HFF-Myc (cell line): ENCODE measurements at regions not wholly inside any gene's neighbourhood (a gene's known extent, or its start where the extent isn't known, plus 50 kb on each side); places are given as distances from the start of the nearest gene placed in this dataset.

ENCODE experiments used
- DNase-seq: peaks from one replicate; pipeline ENCODE4 v3.0.0-alpha.2; 2011; ENCODE audit warnings: low read depth; ENCODE audit errors: extremely low read depth
- H3K4me3 ChIP-seq: replicated peaks from 2 replicates; pipeline ENCODE4 v1.5.1; 2011; ENCODE audit warnings: low read depth, mild to moderate bottlenecking, control low read depth, low read length
- CTCF ChIP-seq: IDR thresholded peaks from 2 replicates; pipeline ENCODE4 v1.5.1; 2012; ENCODE audit warnings: mild to moderate bottlenecking, low read depth, low read length, control low read depth; ENCODE audit errors: missing control alignments

DNA sequence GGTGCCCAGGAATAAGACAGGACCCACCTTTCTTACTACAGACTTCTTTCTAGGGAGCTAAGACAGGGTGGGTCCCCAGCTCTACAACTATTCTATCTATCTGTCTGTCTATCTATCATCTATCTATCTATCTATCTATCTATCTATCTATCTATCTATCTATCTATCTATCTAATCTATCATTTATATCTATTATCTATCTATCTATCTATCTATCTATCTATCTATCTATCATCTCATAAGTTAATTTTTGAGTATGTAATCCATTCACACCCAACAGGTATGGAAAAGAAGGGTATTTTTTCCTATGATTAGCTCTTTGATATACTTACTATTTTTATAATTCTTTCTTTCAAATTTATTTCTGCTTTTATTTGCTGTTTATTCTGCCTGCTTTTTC, 55.9 kb downstream of the BAMBI start:
- TF ChIP-seq CTCF, result no peak
- no peak for DNase-seq
- no peak overlapping the region for H3K4me3 ChIP-seq

GRCh38 chr10:28733647-28734046, 56.3 kb downstream of the BAMBI start:
- H3K4me3 ChIP-seq, result no peak overlapping the region
- DNase-seq, result no peak
- TF ChIP-seq CTCF, result no peak

GRCh38 chr10:28734938-28735759, 57.8 kb downstream of the BAMBI start:
- DNase-seq, result peak; percentile 86
- no peak for TF ChIP-seq CTCF

DNA sequence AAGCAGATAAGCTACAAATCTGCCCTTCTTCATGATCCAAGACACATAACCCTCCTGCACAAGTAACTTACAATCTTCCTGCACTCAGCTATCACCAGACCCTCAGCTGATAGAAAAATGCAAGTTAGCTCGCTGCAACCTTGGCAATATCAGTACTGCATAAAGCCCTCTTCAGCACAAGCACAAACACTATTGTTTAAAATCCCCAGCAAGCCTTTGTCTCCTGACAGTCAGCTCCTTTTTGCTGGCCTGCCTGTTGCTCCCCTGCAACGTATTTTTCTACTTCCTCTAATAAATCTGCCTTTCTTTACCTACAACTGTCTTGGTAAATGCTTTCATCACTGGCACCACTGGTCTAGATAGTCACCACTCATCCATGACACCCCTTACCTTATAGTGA, 59.8 kb downstream of the BAMBI start:
- no peak for TF ChIP-seq CTCF
- DNase-seq, result no peak
- H3K4me3 ChIP-seq, result no peak overlapping the region

More at GRCh38 chr10:28734938-28735759, 57.8 kb downstream of the BAMBI start:
- no peak overlapping the region for H3K4me3 ChIP-seq

GRCh38 chr10:28738200-28738599, 60.9 kb downstream of the BAMBI start:
- no peak for DNase-seq
- H3K4me3 ChIP-seq, result no peak overlapping the region

DNA sequence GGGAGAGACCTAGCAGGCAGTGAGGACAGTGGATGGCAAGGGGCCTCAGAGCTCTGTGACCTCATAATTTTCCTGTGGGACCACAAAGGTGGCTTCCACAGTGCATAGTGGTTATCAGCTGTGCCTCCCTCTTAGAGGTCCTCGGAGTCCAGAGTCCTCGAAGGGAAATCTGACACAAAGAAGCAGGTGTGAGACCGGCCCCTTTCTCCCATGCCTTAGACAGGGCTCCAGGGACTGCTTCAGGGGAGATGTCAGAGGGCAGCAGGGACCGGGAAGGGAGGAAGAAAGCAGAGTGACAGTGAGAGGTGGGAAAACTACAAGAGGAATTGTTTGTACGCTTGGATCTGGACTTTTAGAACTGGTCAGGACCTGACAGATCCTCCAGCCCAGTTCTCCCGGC, 66.3 kb downstream of the BAMBI start:
- TF ChIP-seq CTCF, result no peak
- no peak overlapping the region for H3K4me3 ChIP-seq
- DNase-seq, result no peak

More at GRCh38 chr10:28738200-28738599, 60.9 kb downstream of the BAMBI start:
- peak; percentile 23 for TF ChIP-seq CTCF
